ENCODE measurements at regions not wholly inside any gene's neighbourhood (a gene's known extent, or its start where the extent isn't known, plus 50 kb on each side); places are given as distances from the start of the nearest gene placed in this dataset.
"Not testable (repeated sequence)": the region's sequence is repeated elsewhere in the genome, so short reads cannot be mapped to it uniquely, and the experiment has no call there.

GRCh38 chr1:229006121-229006870 lies 264.6 kb upstream of the RAB4A start:
- Histone ChIP-seq H3K56ac (ENCODE audit: low read length) (no peak overlapping the region), H2BK5ac (ENCODE audit: low read length) (no peak overlapping the region), H3K9ac (ENCODE audit: low read length) (no peak overlapping the region), H4K5ac (ENCODE audit: low read length) (no peak overlapping the region), H3K27ac (ENCODE audit: low read depth, low read length) (no peak overlapping the region), H3K4me2 (ENCODE audit: low read length) (no peak overlapping the region), H3K18ac (ENCODE audit: low read length) (no peak overlapping the region), H3K23ac (ENCODE audit: low read length) (no peak overlapping the region), H3K79me2 (ENCODE audit: control insufficient read depth, insufficient read depth, low read length) (no peaks in the 10 kb centered on the region), H3K79me1 (ENCODE audit: low read length) (no peaks in the 10 kb centered on the region), H2BK120ac (ENCODE audit: low read depth, low read length) (no peak overlapping the region), H2BK15ac (replicated peaks; ENCODE audit: low read depth) (no peak overlapping the region), H3K4ac (ENCODE audit: low read depth, low read length) (no peak overlapping the region), H4K8ac (ENCODE audit: low read depth, low read length) (no peak overlapping the region), H3K27me3 (ENCODE audit: insufficient read depth, low read length, poor library complexity) (no peaks in the 10 kb centered on the region), H3K4me3 (ENCODE audit: low read length) (no peak overlapping the region), H3K4me1 (ENCODE audit: control insufficient read depth, low read depth, low read length) (peaks cover 6% of the 10 kb centered on the region), H3K36me3 (ENCODE audit: control insufficient read depth, insufficient read depth, low read length) (no peaks in the 10 kb centered on the region), H2AK5ac (ENCODE audit: low read length) (peak overlapping the region; percentile 54)
- DNase-seq, result no peak
- WGBS (ENCODE audit: extremely low coverage, insufficient coverage, low lambda C conversion rate), result no CpG with 5 or more reads among the region's 12 CpGs

DNA sequence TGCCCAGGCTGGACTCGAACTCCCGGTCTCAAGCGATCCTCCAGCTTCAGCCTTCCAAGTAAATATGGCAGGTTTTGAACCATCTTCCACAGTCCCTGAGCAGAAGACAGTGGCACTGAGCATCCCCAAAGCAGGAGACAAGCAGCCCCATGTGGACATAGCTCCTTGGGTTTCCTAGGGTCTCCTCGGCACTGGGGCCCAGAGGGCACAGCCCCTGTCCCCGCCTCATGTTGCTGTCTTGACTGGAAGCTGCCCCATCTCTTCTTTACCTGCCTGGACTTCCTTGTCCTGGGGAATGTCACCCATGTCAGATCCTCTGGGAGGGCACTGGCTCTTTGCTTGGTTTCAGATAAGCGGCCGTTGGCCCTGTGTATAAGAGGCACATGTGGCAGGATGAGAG lies 263.7 kb upstream of the RAB4A start:
- Histone ChIP-seq H2BK120ac (ENCODE audit: low read depth, low read length) (no peak overlapping the region), H3K27ac (ENCODE audit: low read depth, low read length) (no peak overlapping the region), H4K5ac (ENCODE audit: low read length) (no peak overlapping the region), H3K18ac (ENCODE audit: low read length) (no peak overlapping the region), H3K4me2 (ENCODE audit: low read length) (no peak overlapping the region), H3K36me3 (ENCODE audit: control insufficient read depth, insufficient read depth, low read length) (no peaks in the 10 kb centered on the region), H3K4me3 (ENCODE audit: low read length) (no peak overlapping the region), H4K8ac (ENCODE audit: low read depth, low read length) (no peak overlapping the region), H3K4me1 (ENCODE audit: control insufficient read depth, low read depth, low read length) (peaks cover 6% of the 10 kb centered on the region), H3K79me2 (ENCODE audit: control insufficient read depth, insufficient read depth, low read length) (no peaks in the 10 kb centered on the region), H3K79me1 (ENCODE audit: low read length) (no peaks in the 10 kb centered on the region), H3K4ac (ENCODE audit: low read depth, low read length) (no peak overlapping the region), H3K23ac (ENCODE audit: low read length) (peak overlapping the region; percentile 4), H2BK15ac (replicated peaks; ENCODE audit: low read depth) (no peak overlapping the region), H3K56ac (ENCODE audit: low read length) (no peak overlapping the region), H3K27me3 (ENCODE audit: insufficient read depth, low read length, poor library complexity) (no peaks in the 10 kb centered on the region), H2AK5ac (ENCODE audit: low read length) (no peak overlapping the region), H2BK5ac (ENCODE audit: low read length) (no peak overlapping the region), H3K9ac (ENCODE audit: low read length) (no peak overlapping the region)
- no peak for DNase-seq
- no CpG with 5 or more reads among the region's 7 CpGs for WGBS (ENCODE audit: extremely low coverage, insufficient coverage, low lambda C conversion rate)

GRCh38 chr1:229007701-229008100 lies 263.2 kb upstream of the RAB4A start:
- no peak overlapping the region for H3K56ac ChIP-seq (ENCODE audit: low read length)
- H3K18ac ChIP-seq (ENCODE audit: low read length), result no peak overlapping the region
- no peaks in the 10 kb centered on the region for H3K27me3 ChIP-seq (ENCODE audit: insufficient read depth, low read length, poor library complexity)
- no peak overlapping the region for H3K23ac ChIP-seq (ENCODE audit: low read length)
- DNase-seq, result no peak
- no peak overlapping the region for H3K4ac ChIP-seq (ENCODE audit: low read depth, low read length)
- no peaks in the 10 kb centered on the region for H3K36me3 ChIP-seq (ENCODE audit: control insufficient read depth, insufficient read depth, low read length)
- no peak overlapping the region for H2BK5ac ChIP-seq (ENCODE audit: low read length)
- no CpG with 5 or more reads among the region's 9 CpGs for WGBS (ENCODE audit: extremely low coverage, insufficient coverage, low lambda C conversion rate)
- no peak overlapping the region for H4K8ac ChIP-seq (ENCODE audit: low read depth, low read length)
- H3K79me2 ChIP-seq (ENCODE audit: control insufficient read depth, insufficient read depth, low read length), result no peaks in the 10 kb centered on the region
- H4K5ac ChIP-seq (ENCODE audit: low read length), result no peak overlapping the region
- no peak overlapping the region for H3K4me3 ChIP-seq (ENCODE audit: low read length)
- H2AK5ac ChIP-seq (ENCODE audit: low read length), result no peak overlapping the region
- no peak overlapping the region for H2BK15ac ChIP-seq (replicated peaks; ENCODE audit: low read depth)
- no peak overlapping the region for H3K4me2 ChIP-seq (ENCODE audit: low read length)
- H2BK120ac ChIP-seq (ENCODE audit: low read depth, low read length), result no peak overlapping the region
- peaks cover 6% of the 10 kb centered on the region for H3K4me1 ChIP-seq (ENCODE audit: control insufficient read depth, low read depth, low read length)
- no peaks in the 10 kb centered on the region for H3K79me1 ChIP-seq (ENCODE audit: low read length)
- no peak overlapping the region for H3K9ac ChIP-seq (ENCODE audit: low read length)
- H3K27ac ChIP-seq (ENCODE audit: low read depth, low read length), result no peak overlapping the region

- H2BK15ac ChIP-seq (replicated peaks; ENCODE audit: low read depth); H3K79me2 ChIP-seq (ENCODE audit: control insufficient read depth, insufficient read depth, low read length); H3K4ac ChIP-seq (ENCODE audit: low read depth, low read length); H3K36me3 ChIP-seq (ENCODE audit: control insufficient read depth, insufficient read depth, low read length); H3K56ac ChIP-seq (ENCODE audit: low read length); H3K79me1 ChIP-seq (ENCODE audit: low read length); H3K4me2 ChIP-seq (ENCODE audit: low read length); H2AK5ac ChIP-seq (ENCODE audit: low read length); H3K4me1 ChIP-seq (ENCODE audit: control insufficient read depth, low read depth, low read length); H2BK5ac ChIP-seq (ENCODE audit: low read length); H3K4me3 ChIP-seq (ENCODE audit: low read length); H4K8ac ChIP-seq (ENCODE audit: low read depth, low read length); H3K27ac ChIP-seq (ENCODE audit: low read depth, low read length); H3K9ac ChIP-seq (ENCODE audit: low read length); H2BK120ac ChIP-seq (ENCODE audit: low read depth, low read length); H3K18ac ChIP-seq (ENCODE audit: low read length); H4K5ac ChIP-seq (ENCODE audit: low read length); H3K27me3 ChIP-seq (ENCODE audit: insufficient read depth, low read length, poor library complexity); H3K23ac ChIP-seq (ENCODE audit: low read length); DNase-seq: not testable (repeated sequence)
- no CpG with 5 or more reads among the region's 5 CpGs for WGBS (ENCODE audit: extremely low coverage, insufficient coverage, low lambda C conversion rate)
These were observed 262.6 kb upstream of the RAB4A start for GRCh38 chr1:229008347-229008746.

DNA sequence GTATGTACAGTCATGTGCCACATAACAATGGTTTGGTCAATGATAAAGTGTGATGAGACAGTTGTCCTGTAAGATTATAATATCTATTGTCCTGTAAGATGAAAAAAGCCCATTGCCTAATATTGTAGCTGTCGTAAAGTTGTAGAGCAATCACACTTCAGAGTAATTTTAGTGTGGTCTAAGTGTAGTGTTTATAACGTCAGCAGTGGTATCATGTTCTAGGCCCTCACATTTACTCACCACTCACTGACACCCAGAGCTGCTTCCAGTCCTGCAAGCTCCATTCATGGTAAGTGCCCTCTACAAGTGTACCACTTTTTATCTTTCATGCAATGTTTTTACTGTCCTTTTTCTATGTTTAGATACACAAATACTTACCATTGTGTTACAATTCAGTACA lies 259.9 kb upstream of the RAB4A start:
- H2AK5ac ChIP-seq (ENCODE audit: low read length), result no peak overlapping the region
- H2BK15ac ChIP-seq (replicated peaks; ENCODE audit: low read depth), result no peak overlapping the region
- no peak overlapping the region for H2BK120ac ChIP-seq (ENCODE audit: low read depth, low read length)
- no peak overlapping the region for H3K56ac ChIP-seq (ENCODE audit: low read length)
- no peak overlapping the region for H3K23ac ChIP-seq (ENCODE audit: low read length)
- no peak for DNase-seq
- no peaks in the 10 kb centered on the region for H3K79me1 ChIP-seq (ENCODE audit: low read length)
- no peaks in the 10 kb centered on the region for H3K27me3 ChIP-seq (ENCODE audit: insufficient read depth, low read length, poor library complexity)
- WGBS (ENCODE audit: extremely low coverage, insufficient coverage, low lambda C conversion rate), result no CpG with 5 or more reads among the region's 2 CpGs
- no peaks in the 10 kb centered on the region for H3K79me2 ChIP-seq (ENCODE audit: control insufficient read depth, insufficient read depth, low read length)
- H4K5ac ChIP-seq (ENCODE audit: low read length), result no peak overlapping the region
- H3K36me3 ChIP-seq (ENCODE audit: control insufficient read depth, insufficient read depth, low read length), result no peaks in the 10 kb centered on the region
- no peak overlapping the region for H3K4me2 ChIP-seq (ENCODE audit: low read length)
- peaks cover 2% of the 10 kb centered on the region for H3K4me1 ChIP-seq (ENCODE audit: control insufficient read depth, low read depth, low read length)
- no peak overlapping the region for H2BK5ac ChIP-seq (ENCODE audit: low read length)
- H3K18ac ChIP-seq (ENCODE audit: low read length), result no peak overlapping the region
- H3K4ac ChIP-seq (ENCODE audit: low read depth, low read length), result no peak overlapping the region
- no peak overlapping the region for H3K9ac ChIP-seq (ENCODE audit: low read length)
- H3K4me3 ChIP-seq (ENCODE audit: low read length), result no peak overlapping the region
- H4K8ac ChIP-seq (ENCODE audit: low read depth, low read length), result no peak overlapping the region
- no peak overlapping the region for H3K27ac ChIP-seq (ENCODE audit: low read depth, low read length)

- H3K27me3 ChIP-seq (ENCODE audit: insufficient read depth, low read length, poor library complexity), result no peaks in the 10 kb centered on the region
- H3K9ac ChIP-seq (ENCODE audit: low read length), result no peak overlapping the region
- H4K8ac ChIP-seq (ENCODE audit: low read depth, low read length), result no peak overlapping the region
- H3K18ac ChIP-seq (ENCODE audit: low read length), result no peak overlapping the region
- no peak overlapping the region for H3K4me3 ChIP-seq (ENCODE audit: low read length)
- no peak overlapping the region for H3K23ac ChIP-seq (ENCODE audit: low read length)
- H3K79me2 ChIP-seq (ENCODE audit: control insufficient read depth, insufficient read depth, low read length), result no peaks in the 10 kb centered on the region
- no peak overlapping the region for H2BK120ac ChIP-seq (ENCODE audit: low read depth, low read length)
- H3K4me1 ChIP-seq (ENCODE audit: control insufficient read depth, low read depth, low read length), result peaks cover 2% of the 10 kb centered on the region
- no peaks in the 10 kb centered on the region for H3K79me1 ChIP-seq (ENCODE audit: low read length)
- no peak overlapping the region for H3K4me2 ChIP-seq (ENCODE audit: low read length)
- no peak overlapping the region for H2BK5ac ChIP-seq (ENCODE audit: low read length)
- no peak overlapping the region for H3K27ac ChIP-seq (ENCODE audit: low read depth, low read length)
- H3K36me3 ChIP-seq (ENCODE audit: control insufficient read depth, insufficient read depth, low read length), result no peaks in the 10 kb centered on the region
- no peak overlapping the region for H3K56ac ChIP-seq (ENCODE audit: low read length)
- H2BK15ac ChIP-seq (replicated peaks; ENCODE audit: low read depth), result no peak overlapping the region
- no peak for DNase-seq
- WGBS (ENCODE audit: extremely low coverage, insufficient coverage, low lambda C conversion rate), result no CpG with 5 or more reads among the region's 2 CpGs
- H3K4ac ChIP-seq (ENCODE audit: low read depth, low read length), result no peak overlapping the region
- H4K5ac ChIP-seq (ENCODE audit: low read length), result no peak overlapping the region
- H2AK5ac ChIP-seq (ENCODE audit: low read length), result no peak overlapping the region
These were observed 258.1 kb upstream of the RAB4A start for GRCh38 chr1:229012823-229013222.

All from mesendoderm (in vitro differentiated cells).